Activated CD4-positive, alpha-beta T cell treated with anti-CD3 and anti-CD28 coated beads for 4 hours (primary cell): ENCODE measurements at regions not wholly inside any gene's neighbourhood (a gene's known extent, or its start where the extent isn't known, plus 50 kb on each side); places are given as distances from the start of the nearest gene placed in this dataset.
"Not testable (repeated sequence)": the region's sequence is repeated elsewhere in the genome, so short reads cannot be mapped to it uniquely, and the experiment has no call there.

Experiments used
- DNase-seq, 2 donors: peaks; one replicate each; pipeline ENCODE4 v3.0.0-alpha.2; 2020

DNA sequence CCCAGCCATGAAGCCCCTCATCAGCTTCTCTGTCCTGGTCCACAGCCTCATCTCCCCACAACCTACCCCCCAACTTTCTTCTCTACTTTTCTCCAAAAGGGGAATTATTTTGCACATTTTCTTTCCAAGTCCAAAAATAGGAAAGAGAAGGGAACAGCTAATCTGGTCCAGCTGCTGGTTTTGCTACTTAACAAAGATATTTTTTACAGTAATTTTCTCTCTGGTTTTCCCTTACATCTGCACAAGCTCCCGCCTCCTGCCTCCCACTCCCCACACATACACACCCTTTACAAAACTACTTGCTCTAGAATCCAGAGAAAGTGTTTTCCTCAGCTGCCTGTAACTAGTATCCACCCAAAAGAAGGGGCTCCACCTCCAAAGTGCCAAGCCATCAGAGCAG lies 177.2 kb downstream of the POLR2M start:
- DNase-seq, result no peak

- no peak for DNase-seq
Observed at GRCh38 chr15:57884936-57885335, 178.4 kb downstream of the POLR2M start.

DNA sequence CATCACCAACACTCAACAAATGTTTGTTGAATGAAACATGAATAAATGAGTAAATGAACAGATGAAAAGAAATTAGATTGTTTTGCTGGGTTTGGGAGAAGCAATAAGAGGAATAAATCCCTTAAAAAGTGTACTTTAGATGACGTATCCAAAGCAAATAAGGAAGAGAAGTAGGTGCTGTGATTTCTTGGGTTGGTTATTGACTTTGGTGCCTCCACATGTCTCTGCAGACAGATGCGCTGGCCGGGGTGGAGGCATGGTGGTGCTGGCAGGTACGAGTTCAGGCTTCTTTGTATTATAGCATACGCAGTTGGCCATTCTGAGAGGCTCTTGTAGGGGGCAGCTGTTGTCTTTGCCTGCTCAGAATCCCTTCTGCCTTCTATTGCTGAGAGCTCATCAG lies 178.9 kb downstream of the POLR2M start:
- DNase-seq, result no peak

DNA sequence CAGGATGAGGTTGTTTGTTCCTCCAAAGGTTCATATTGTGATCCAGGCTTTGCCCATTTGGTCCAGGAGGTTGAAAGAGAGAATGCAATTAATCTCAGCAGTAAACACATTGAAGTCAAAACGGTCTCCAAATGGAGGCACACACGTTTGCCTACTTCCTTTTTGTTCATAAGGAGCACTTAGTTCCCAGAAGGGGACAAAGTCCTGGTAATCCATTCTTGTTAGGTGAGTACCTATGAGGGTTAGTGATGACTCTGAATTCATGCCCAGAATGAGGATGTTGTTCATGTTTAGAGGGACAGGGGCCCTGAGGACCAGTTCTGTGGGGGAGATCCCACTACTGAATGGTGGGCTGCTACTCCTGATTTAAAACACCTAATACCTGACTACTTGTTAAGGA lies 177.7 kb downstream of the ALDH1A2 start:
- no peak for DNase-seq

DNA sequence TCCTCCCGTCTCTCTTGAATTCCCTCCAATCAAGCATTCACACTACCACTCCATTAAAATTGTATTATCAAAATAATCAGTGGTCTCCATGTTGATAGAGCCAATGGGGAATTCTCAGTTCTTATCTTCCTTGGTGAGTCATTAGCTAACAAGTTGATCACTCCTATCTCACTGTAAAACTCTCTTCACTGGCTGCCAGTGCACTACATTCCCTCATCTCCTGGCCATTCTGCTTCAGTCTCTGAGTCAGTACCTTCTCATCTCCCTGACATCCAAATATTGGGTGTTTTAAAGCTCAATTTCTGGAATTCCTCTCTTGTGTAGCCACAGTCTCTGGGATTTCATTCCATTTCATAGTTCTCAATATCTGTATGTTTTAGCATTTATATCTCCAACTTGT lies 175.2 kb downstream of the ALDH1A2 start:
- DNase-seq, result no peak

DNA sequence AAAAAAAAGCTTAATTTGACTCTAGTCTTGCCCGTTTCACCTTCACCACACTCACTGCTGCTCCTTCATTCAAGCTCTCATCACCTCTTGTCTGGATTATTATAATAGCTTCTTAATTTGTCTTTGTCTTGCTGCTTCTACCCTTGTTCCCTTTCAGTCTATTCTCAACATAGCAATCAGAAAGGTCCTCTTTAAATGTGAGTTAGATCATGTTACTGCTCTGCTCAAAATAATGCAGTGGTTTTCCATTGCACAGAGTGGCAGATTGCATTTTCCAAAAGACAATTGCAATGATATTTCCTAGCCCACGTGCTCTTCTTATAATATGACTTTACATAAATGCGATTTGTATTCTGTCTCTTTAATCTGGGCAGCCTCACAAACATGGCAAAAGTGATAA lies 174.6 kb downstream of the ALDH1A2 start:
- no peak for DNase-seq

- DNase-seq, result no peak
Observed at GRCh38 chr15:57892181-57892580, 173.3 kb downstream of the ALDH1A2 start.

GRCh38 chr15:57893040-57893439 lies 172.5 kb downstream of the ALDH1A2 start:
- no peak for DNase-seq

DNA sequence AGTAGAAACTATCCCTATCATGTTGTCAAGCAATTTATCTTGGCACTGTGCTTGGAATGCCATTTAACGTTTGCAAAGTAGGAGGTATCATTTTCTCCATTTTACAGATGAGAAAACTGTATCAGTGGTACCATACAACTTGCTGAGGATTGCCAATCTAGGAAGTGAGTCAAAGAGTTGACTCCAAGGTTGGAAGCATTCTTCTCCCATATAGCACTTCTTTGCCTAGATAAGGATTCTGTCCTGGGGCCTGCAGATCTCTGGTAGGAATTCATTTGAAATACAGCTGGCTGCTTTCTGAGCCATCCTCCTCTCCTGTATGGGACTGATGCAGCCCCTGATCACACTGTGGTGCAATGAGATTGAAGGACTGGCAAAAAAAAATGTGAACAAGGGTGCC lies 170.2 kb downstream of the ALDH1A2 start:
- DNase-seq, result no peak

DNA sequence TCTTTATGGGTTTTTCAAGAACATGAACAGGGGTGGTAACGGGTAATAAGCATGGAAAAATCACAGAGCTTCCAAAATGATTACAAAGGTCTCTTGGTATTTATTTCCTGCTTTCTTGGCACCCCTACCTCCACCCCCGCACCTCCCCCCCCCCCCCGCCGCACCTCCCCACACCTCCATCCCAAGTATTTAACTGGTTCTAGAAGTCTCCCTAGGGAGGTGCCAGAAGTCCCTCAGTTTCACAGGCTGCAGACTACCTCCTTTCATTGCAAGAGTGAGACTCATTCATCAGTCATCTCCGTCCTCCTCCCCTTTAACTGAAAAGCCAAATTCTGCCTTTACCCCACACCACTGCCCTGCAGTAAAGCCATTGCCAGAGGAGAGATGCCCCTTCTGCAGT lies 169.4 kb downstream of the ALDH1A2 start:
- DNase-seq, result no peak

GRCh38 chr15:57896899-57897298 lies 168.6 kb downstream of the ALDH1A2 start:
- not testable (repeated sequence) for DNase-seq

GRCh38 chr15:57897870-57898269 lies 167.6 kb downstream of the ALDH1A2 start:
- no peak for DNase-seq

- DNase-seq, result no peak
Observed at GRCh38 chr15:57902155-57902554, 163.4 kb downstream of the ALDH1A2 start.
